H9 (cell line): ENCODE measurements at regions not wholly inside any gene's neighbourhood (a gene's known extent, or its start where the extent isn't known, plus 50 kb on each side); places are given as distances from the start of the nearest gene placed in this dataset.
A peak's percentile ranks its signal among the peaks of the same experiment; 100 is the strongest.

Experiments
- DNase-seq: peaks from one replicate; pipeline ENCODE4 v3.0.0-alpha.2; 2017
- H2AFZ ChIP-seq: one replicate; pipeline ENCODE4 v1.6.1; 2013; ENCODE audit warnings: mild to moderate bottlenecking, low read length, control low read depth, moderate library complexity
- H2AK5ac ChIP-seq: 2 replicates; pipeline ENCODE4 v1.6.1; 2013; ENCODE audit warnings: low read length, control low read depth, mixed read lengths; ENCODE audit not compliant: insufficient read length
- H2BK120ac ChIP-seq: one replicate; pipeline ENCODE4 v1.6.1; 2013; ENCODE audit warnings: low read depth, mild to moderate bottlenecking, low read length, control low read depth, inconsistent platforms; ENCODE audit not compliant: poor library complexity, severe bottlenecking
- H2BK12ac ChIP-seq: 2 replicates; pipeline ENCODE4 v1.6.1; 2013; ENCODE audit warnings: low read length, control low read depth, mixed read lengths, low read depth; ENCODE audit not compliant: insufficient read length
- H2BK15ac ChIP-seq: 2 replicates; pipeline ENCODE4 v1.6.1; 2013; ENCODE audit warnings: low read depth, low read length, control low read depth
- H2BK20ac ChIP-seq: one replicate; pipeline ENCODE4 v1.6.1; 2013; ENCODE audit warnings: low read depth, mild to moderate bottlenecking, low read length, control low read depth, inconsistent platforms; ENCODE audit not compliant: poor library complexity, severe bottlenecking
- H2BK5ac ChIP-seq: 2 replicates; pipeline ENCODE4 v1.6.1; 2013; ENCODE audit warnings: low read length, control low read depth, mixed read lengths; ENCODE audit not compliant: insufficient read length
- H3K14ac ChIP-seq: 2 replicates; pipeline ENCODE4 v1.6.1; 2013; ENCODE audit warnings: low read length, control low read depth; ENCODE audit not compliant: insufficient read depth
- H3K18ac ChIP-seq: 2 replicates; pipeline ENCODE4 v1.6.1; 2013; ENCODE audit warnings: low read depth, mild to moderate bottlenecking, mixed read lengths, low read length, control low read depth; ENCODE audit not compliant: insufficient read length
- H3K23ac ChIP-seq: 2 replicates; pipeline ENCODE4 v1.6.1; 2013; ENCODE audit warnings: low read length, control low read depth, mixed read lengths, low read depth; ENCODE audit not compliant: insufficient read length
- H3K23me2 ChIP-seq: 2 replicates; pipeline ENCODE4 v1.6.1; 2013; ENCODE audit warnings: low read depth, mild to moderate bottlenecking, mixed read lengths, low read length, control low read depth; ENCODE audit not compliant: insufficient read length, poor library complexity, severe bottlenecking
- H3K27ac ChIP-seq: 2 replicates; pipeline ENCODE4 v1.5.1; 2013; ENCODE audit warnings: low read length, control low read depth, mixed read lengths, low read depth; ENCODE audit not compliant: insufficient read length
- H3K27me3 ChIP-seq: 2 replicates; pipeline ENCODE4 v1.6.1; 2013; ENCODE audit warnings: low read length, control low read depth, inconsistent platforms; ENCODE audit not compliant: insufficient read depth
- H3K4ac ChIP-seq: 2 replicates; pipeline ENCODE4 v1.6.1; 2013; ENCODE audit warnings: low read depth, mild to moderate bottlenecking, control low read depth, inconsistent platforms, low read length, moderate library complexity
- H3K4me1 ChIP-seq: 2 replicates; pipeline ENCODE4 v1.6.1; 2013; ENCODE audit warnings: low read length, control low read depth, inconsistent platforms; ENCODE audit not compliant: insufficient read depth
- H3K4me2 ChIP-seq: 2 replicates; pipeline ENCODE4 v1.6.1; 2013; ENCODE audit warnings: low read length, control low read depth, mixed read lengths; ENCODE audit not compliant: insufficient read length, insufficient read depth
- H3K56ac ChIP-seq: 2 replicates; pipeline ENCODE4 v1.6.1; 2013; ENCODE audit warnings: low read depth, mild to moderate bottlenecking, mixed read lengths, low read length, control low read depth; ENCODE audit not compliant: insufficient read length
- H3K79me1 ChIP-seq: 2 replicates; pipeline ENCODE4 v1.6.1; 2013; ENCODE audit warnings: low read depth, mild to moderate bottlenecking, moderate library complexity, low read length, control low read depth, inconsistent platforms; ENCODE audit not compliant: insufficient read depth, poor library complexity, severe bottlenecking
- H3K79me2 ChIP-seq: 2 replicates; pipeline ENCODE4 v1.6.1; 2013; ENCODE audit warnings: low read length, control low read depth, inconsistent platforms; ENCODE audit not compliant: insufficient read depth
- H3K9ac ChIP-seq: 2 replicates; pipeline ENCODE4 v1.6.1; 2013; ENCODE audit warnings: low read length, control low read depth, mixed read lengths; ENCODE audit not compliant: insufficient read length; ENCODE audit errors: extremely low read depth
- H3K9me3 ChIP-seq: one replicate; pipeline ENCODE4 v1.6.1; 2013; ENCODE audit warnings: low read depth, low read length, inconsistent platforms; ENCODE audit not compliant: control insufficient read depth
- H3T11ph ChIP-seq: one replicate; pipeline ENCODE4 v1.6.1; 2013; ENCODE audit warnings: mild to moderate bottlenecking, low read length, control low read depth, inconsistent platforms
- H4K20me1 ChIP-seq: one replicate; pipeline ENCODE4 v1.6.1; 2013; ENCODE audit not compliant: control insufficient read depth, insufficient read length, insufficient read depth
- H4K5ac ChIP-seq: 2 replicates; pipeline ENCODE4 v1.6.1; 2013; ENCODE audit warnings: low read depth, mild to moderate bottlenecking, mixed read lengths, low read length, control low read depth; ENCODE audit not compliant: insufficient read length
- H4K8ac ChIP-seq: replicated peaks from 2 replicates; pipeline ENCODE4 v1.6.1; 2013; ENCODE audit warnings: low read length, control low read depth, mixed read lengths, low read depth; ENCODE audit not compliant: insufficient read length
- H4K91ac ChIP-seq: 2 replicates; pipeline ENCODE4 v1.6.1; 2013; ENCODE audit warnings: low read depth, mild to moderate bottlenecking, moderate library complexity, mixed read lengths, low read length, control low read depth; ENCODE audit not compliant: insufficient read length
- H3K27ac Mint-ChIP-seq, 3 experiments: 2 replicates in 2 of 3; 3 replicates in 1 of 3; pipeline ENCODE4 v1.8.0; 2020 to 2021; ENCODE audit warnings: mixed read lengths in 3 of 3, mild to moderate bottlenecking in 1 of 3, moderate library complexity in 1 of 3
- H3K27me3 Mint-ChIP-seq: 2 replicates; pipeline ENCODE4 v1.8.0; 2021; ENCODE audit warnings: low read depth, mild to moderate bottlenecking, moderate library complexity, mixed read lengths
- H3K36me3 Mint-ChIP-seq, 3 experiments: 2 replicates in 2 of 3; 3 replicates in 1 of 3; pipeline ENCODE4 v1.8.0; 2020 to 2021; ENCODE audit warnings: low read depth in 3 of 3, mixed read lengths in 3 of 3; ENCODE audit not compliant: insufficient read depth in 1 of 3
- H3K4me1 Mint-ChIP-seq, 2 experiments: 2 replicates each; pipeline ENCODE4 v1.8.0; 2020; ENCODE audit warnings: mixed read lengths in 2 of 2
- H3K4me3 Mint-ChIP-seq, 2 experiments: 2 replicates in 1 of 2; 3 replicates in 1 of 2; pipeline ENCODE4 v1.8.0; 2020 to 2021; ENCODE audit warnings: mild to moderate bottlenecking in 2 of 2, mixed read lengths in 2 of 2, moderate library complexity in 1 of 2
- H3K9me3 Mint-ChIP-seq, 2 experiments: 2 replicates in 1 of 2; 3 replicates in 1 of 2; pipeline ENCODE4 v1.8.0; 2020; ENCODE audit warnings: mild to moderate bottlenecking in 2 of 2, mixed read lengths in 2 of 2, moderate library complexity in 1 of 2
- CTCF ChIP-seq: fragments of 200-600 bp; sonication (generic); conservative IDR thresholded peaks from 3 replicates; pipeline ENCODE4 v1.8.0; 2021; ENCODE audit warnings: antibody characterized with exemption, mild to moderate bottlenecking
- WGBS: extraction: QIAGEN DNeasy Blood & Tissue Kit; methylation state at CpG from one replicate; pipeline ENCODE4 v1.1.7; 2013; ENCODE audit warnings: missing lambda C conversion rate, low lambda C conversion rate, mixed read lengths; ENCODE audit not compliant: insufficient read length; ENCODE audit errors: extremely low coverage; 5-methylcytosine and 5-hydroxymethylcytosine counted together

- no peak overlapping the region for H3K23ac ChIP-seq
- no peak overlapping the region for H3K4me3 Mint-ChIP-seq
Measured at GRCh38 chr13:72430923-72431322, 296.5 kb downstream of the MZT1 start.

More at GRCh38 chr13:72430923-72431322, 296.5 kb downstream of the MZT1 start:
- Histone ChIP-seq H3K4me2 (no peak overlapping the region), H3K9ac (no peak overlapping the region), H3K79me2 (no peaks in the 10 kb centered on the region), H3K4me1 (no peaks in the 10 kb centered on the region; the same call in 1 of the 2 replicates), H4K5ac (no peak overlapping the region), H3T11ph (no peak overlapping the region), H4K20me1 (no peaks in the 10 kb centered on the region), H2BK20ac (no peak overlapping the region), H2BK120ac (no peak overlapping the region), H3K23me2 (no peaks in the 10 kb centered on the region), H3K27me3 (no peaks in the 10 kb centered on the region), H3K56ac (no peak overlapping the region), H2AFZ (no peak overlapping the region), H3K9me3 (no peaks in the 10 kb centered on the region), H2BK5ac (no peak overlapping the region), H3K79me1 (no peaks in the 10 kb centered on the region), H4K91ac (no peak overlapping the region), H4K8ac (no peak overlapping the region), H3K4ac (no peak overlapping the region), H3K27ac (no peak overlapping the region), H2BK12ac (no peak overlapping the region), H3K18ac (no peak overlapping the region), H3K14ac (no peak overlapping the region), H2BK15ac (no peak overlapping the region), H2AK5ac (no peak overlapping the region)
- no peaks in the 10 kb centered on the region for H3K36me3 Mint-ChIP-seq
- peak overlapping the region in 1 of 3 experiments; percentile 66; a peak in 1 of 7 replicates for H3K27ac Mint-ChIP-seq
- H3K27me3 Mint-ChIP-seq: peaks cover 1% of the 10 kb centered on the region; the same call in 1 of the 2 replicates
- TF ChIP-seq CTCF: no peak
- DNase-seq: no peak
- no CpG with 5 or more reads among the region's 4 CpGs for WGBS
- peaks cover 30 to 38% of the 10 kb centered on the region in 2 experiments for H3K4me1 Mint-ChIP-seq
- no peaks in the 10 kb centered on the region for H3K9me3 Mint-ChIP-seq
